HCT116 (cell line): ENCODE measurements at regions not wholly inside any gene's neighbourhood (a gene's known extent, or its start where the extent isn't known, plus 50 kb on each side); places are given as distances from the start of the nearest gene placed in this dataset.

Source experiments
- ATAC-seq: fragments of 200-7000 bp; cut with Tn5 transposase; 2 replicates; pipeline ENCODE4 v1.9.1; 2020; ENCODE audit warnings: mild to moderate bottlenecking, moderate library complexity
- BruUV-seq: library from RNA; stranded (reverse); fragments of 400-500 nt; replicated peaks from 2 replicates; lab custom pipeline; 2021; lab: Mats Ljungman, UMichigan
- CTCF ChIA-PET: fragments of 300-600 bp; sonication (Branson Sonifier 250); formaldehyde crosslinking; loops from one replicate; lab custom pipeline; 2021; ENCODE audit warnings: antibody characterized with exemption; lab: Charles Lee
- POLR2A ChIA-PET: fragments of 300-600, 350-600 bp; sonication (Branson Sonifier 250); formaldehyde crosslinking; loops from one replicate; lab custom pipeline; 2021; ENCODE audit warnings: antibody characterized with exemption; lab: Charles Lee
- RAD21 ChIA-PET, 2 experiments: fragments of 300-600 bp; sonication (Branson Sonifier 250); formaldehyde crosslinking; loops; one replicate each; lab custom pipeline; 2023; ENCODE audit warnings: low total read pairs in 2 of 2; ENCODE audit not compliant: uncharacterized antibody in 2 of 2, unreplicated experiment in 2 of 2, low non-redundant PET in 1 of 2; lab: Charles Lee
- DNase-seq: peaks from one replicate; pipeline ENCODE4 v3.0.0-alpha.2; 2010; ENCODE audit warnings: low read depth, low spot score
- H2AFZ ChIP-seq: fragments of 200-600 bp; shearing (Covaris generic), sonication (generic); 2 replicates; pipeline ENCODE4 v1.6.1; 2017; ENCODE audit warnings: low read depth, mixed run types, mixed read lengths, antibody characterized with exemption, low read length; ENCODE audit not compliant: poor library complexity, severe bottlenecking
- H3K27ac ChIP-seq: 2 replicates; pipeline ENCODE4 v1.5.1; 2012; ENCODE audit warnings: low read depth, low read length
- H3K27me3 ChIP-seq: fragments of 200-600 bp; sonication (generic); 2 replicates; pipeline ENCODE4 v1.6.1; 2016; ENCODE audit warnings: mixed run types, low read length, mixed read lengths; ENCODE audit not compliant: insufficient read depth
- H3K36me3 ChIP-seq, 2 experiments: fragments of 200-500 bp in 1 of 2; fragments of 200-600 bp in 1 of 2; sonication (Bioruptor generic) in 1 of 2; sonication (generic) in 1 of 2; 2 replicates each; pipeline versions ENCODE4 v1.5.1 to v1.6.1; 2014 to 2016; ENCODE audit warnings: low read length in 2 of 2, inconsistent platforms in 1 of 2, mixed read lengths in 1 of 2, mixed run types in 1 of 2; ENCODE audit not compliant: insufficient read depth in 2 of 2, control insufficient read depth in 1 of 2
- H3K4me1 ChIP-seq, 2 experiments: fragments of 200-600 bp in 1 of 2; sonication (generic) in 1 of 2; 2 replicates each; pipeline versions ENCODE4 v1.5.1 to v1.6.1; 2012 to 2017; ENCODE audit warnings: low read length in 2 of 2, inconsistent platforms in 1 of 2, mild to moderate bottlenecking in 1 of 2, mixed read lengths in 1 of 2, mixed run types in 1 of 2, moderate library complexity in 1 of 2; ENCODE audit not compliant: insufficient read depth in 2 of 2, control insufficient read depth in 1 of 2
- H3K4me2 ChIP-seq: fragments of 200-600 bp; sonication (generic); 2 replicates; pipeline ENCODE4 v1.6.1; 2017; ENCODE audit warnings: mixed run types, low read length, mixed read lengths
- H3K4me3 ChIP-seq, 2 experiments: fragments of 200-600 bp in 1 of 2; sonication (generic) in 1 of 2; replicated peaks in 1 of 2; 2 replicates each; pipeline ENCODE4 v1.5.1; 2011 to 2016; ENCODE audit warnings: low read length in 2 of 2, control low read depth in 1 of 2, low read depth in 1 of 2, mild to moderate bottlenecking in 1 of 2, mixed read lengths in 1 of 2, mixed run types in 1 of 2
- H3K79me2 ChIP-seq: fragments of 200-600 bp; sonication (generic); 2 replicates; pipeline ENCODE4 v1.6.1; 2017; ENCODE audit warnings: mild to moderate bottlenecking, mixed run types, low read length, moderate library complexity, mixed read lengths; ENCODE audit not compliant: insufficient read depth
- H3K9ac ChIP-seq: fragments of 200-600 bp; sonication (generic); 2 replicates; pipeline ENCODE4 v1.6.1; 2016; ENCODE audit warnings: low read length, mixed read lengths
- H3K9me2 ChIP-seq: fragments of 200-600 bp; sonication (generic), shearing (Covaris generic); 2 replicates; pipeline ENCODE4 v1.6.1; 2017; ENCODE audit warnings: mixed run types, mild to moderate bottlenecking, moderate library complexity; ENCODE audit not compliant: insufficient read depth
- H3K9me3 ChIP-seq, 2 experiments: fragments of 200-500 bp in 1 of 2; fragments of 200-600 bp in 1 of 2; sonication (Bioruptor generic) in 1 of 2; sonication (generic) in 1 of 2; 2 replicates each; pipeline ENCODE4 v1.6.1; 2014 to 2017; ENCODE audit warnings: low read length in 2 of 2, mixed read lengths in 2 of 2, inconsistent platforms in 1 of 2, low read depth in 1 of 2, mild to moderate bottlenecking in 1 of 2, mixed run types in 1 of 2, moderate library complexity in 1 of 2; ENCODE audit not compliant: control insufficient read depth in 1 of 2, insufficient read depth in 1 of 2
- H4K20me1 ChIP-seq: fragments of 200-600 bp; sonication (generic), shearing (Covaris generic); 2 replicates; pipeline ENCODE4 v1.6.1; 2017; ENCODE audit warnings: mixed run types, mild to moderate bottlenecking, moderate library complexity; ENCODE audit not compliant: insufficient read depth
- CEBPB ChIP-seq: IDR thresholded peaks from 2 replicates; pipeline ENCODE4 v1.6.1; 2012; ENCODE audit warnings: low read depth
- EGR1 ChIP-seq: IDR thresholded peaks from 2 replicates; pipeline ENCODE4 v1.6.1; 2012; ENCODE audit warnings: low read depth
- ELF1 ChIP-seq: IDR thresholded peaks from 2 replicates; pipeline ENCODE4 v1.6.1; 2012; ENCODE audit warnings: low read depth, borderline replicate concordance
- EZH2 ChIP-seq: fragments of 200-600 bp; sonication (generic); IDR thresholded peaks from 2 replicates; pipeline ENCODE4 v1.6.1; 2017; ENCODE audit warnings: antibody characterized with exemption, mixed run types
- POLR2A ChIP-seq: IDR thresholded peaks from 2 replicates; pipeline ENCODE4 v1.7.0; 2011; ENCODE audit warnings: borderline replicate concordance; ENCODE audit not compliant: insufficient read depth, insufficient read length; ENCODE audit errors: extremely low read depth
- SIN3A ChIP-seq: IDR thresholded peaks from 2 replicates; pipeline ENCODE4 v1.6.1; 2012; ENCODE audit warnings: low read depth
- SP1 ChIP-seq: IDR thresholded peaks from 2 replicates; pipeline ENCODE4 v1.6.1; 2012; ENCODE audit warnings: low read depth
- SRF ChIP-seq: IDR thresholded peaks from 2 replicates; pipeline ENCODE4 v1.6.1; 2012; ENCODE audit warnings: low read depth
- ZFX ChIP-seq: fragments of 450-650 bp; IDR thresholded peaks from 2 replicates; pipeline ENCODE4 v1.6.1; 2017
- ZNF274 ChIP-seq: fragments of 200-500 bp; sonication (Bioruptor generic); IDR thresholded peaks from 2 replicates; pipeline ENCODE4 v1.6.1; 2014; ENCODE audit warnings: mild to moderate bottlenecking, low read depth, low read length, inconsistent platforms
- intact Hi-C: fragments of 100-400 bp; cut with micrococcal nuclease; formaldehyde crosslinking; loops from 2 replicates; pipeline ENCODE4 v1.10.0; 2022
- TF ChIP-seq, protein P1 (sequence below): IDR thresholded peaks from 2 replicates; pipeline ENCODE4 v1.6.1; 2012; ENCODE audit warnings: low read depth
- TF ChIP-seq, protein P2 (sequence below): IDR thresholded peaks from 2 replicates; pipeline ENCODE4 v1.6.1; 2011; ENCODE audit warnings: mild to moderate bottlenecking, low read length, moderate library complexity; ENCODE audit not compliant: insufficient replicate concordance; ENCODE audit errors: extremely low read depth
- TF ChIP-seq, protein P3 (sequence below): IDR thresholded peaks from 2 replicates; pipeline ENCODE4 v1.6.1; 2012

GRCh38 chr12:14169281-14169680 is 187.9 kb upstream of the GRIN2B start (continued):
- TF ChIP-seq, protein P1, sequence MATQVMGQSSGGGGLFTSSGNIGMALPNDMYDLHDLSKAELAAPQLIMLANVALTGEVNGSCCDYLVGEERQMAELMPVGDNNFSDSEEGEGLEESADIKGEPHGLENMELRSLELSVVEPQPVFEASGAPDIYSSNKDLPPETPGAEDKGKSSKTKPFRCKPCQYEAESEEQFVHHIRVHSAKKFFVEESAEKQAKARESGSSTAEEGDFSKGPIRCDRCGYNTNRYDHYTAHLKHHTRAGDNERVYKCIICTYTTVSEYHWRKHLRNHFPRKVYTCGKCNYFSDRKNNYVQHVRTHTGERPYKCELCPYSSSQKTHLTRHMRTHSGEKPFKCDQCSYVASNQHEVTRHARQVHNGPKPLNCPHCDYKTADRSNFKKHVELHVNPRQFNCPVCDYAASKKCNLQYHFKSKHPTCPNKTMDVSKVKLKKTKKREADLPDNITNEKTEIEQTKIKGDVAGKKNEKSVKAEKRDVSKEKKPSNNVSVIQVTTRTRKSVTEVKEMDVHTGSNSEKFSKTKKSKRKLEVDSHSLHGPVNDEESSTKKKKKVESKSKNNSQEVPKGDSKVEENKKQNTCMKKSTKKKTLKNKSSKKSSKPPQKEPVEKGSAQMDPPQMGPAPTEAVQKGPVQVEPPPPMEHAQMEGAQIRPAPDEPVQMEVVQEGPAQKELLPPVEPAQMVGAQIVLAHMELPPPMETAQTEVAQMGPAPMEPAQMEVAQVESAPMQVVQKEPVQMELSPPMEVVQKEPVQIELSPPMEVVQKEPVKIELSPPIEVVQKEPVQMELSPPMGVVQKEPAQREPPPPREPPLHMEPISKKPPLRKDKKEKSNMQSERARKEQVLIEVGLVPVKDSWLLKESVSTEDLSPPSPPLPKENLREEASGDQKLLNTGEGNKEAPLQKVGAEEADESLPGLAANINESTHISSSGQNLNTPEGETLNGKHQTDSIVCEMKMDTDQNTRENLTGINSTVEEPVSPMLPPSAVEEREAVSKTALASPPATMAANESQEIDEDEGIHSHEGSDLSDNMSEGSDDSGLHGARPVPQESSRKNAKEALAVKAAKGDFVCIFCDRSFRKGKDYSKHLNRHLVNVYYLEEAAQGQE, result no peak
- TF ChIP-seq EZH2 (no peak), ZNF274 (no peak), ELF1 (no peak), SP1 (no peak), EGR1 (no peak), SIN3A (no peak)
- TF ChIP-seq, protein P2, sequence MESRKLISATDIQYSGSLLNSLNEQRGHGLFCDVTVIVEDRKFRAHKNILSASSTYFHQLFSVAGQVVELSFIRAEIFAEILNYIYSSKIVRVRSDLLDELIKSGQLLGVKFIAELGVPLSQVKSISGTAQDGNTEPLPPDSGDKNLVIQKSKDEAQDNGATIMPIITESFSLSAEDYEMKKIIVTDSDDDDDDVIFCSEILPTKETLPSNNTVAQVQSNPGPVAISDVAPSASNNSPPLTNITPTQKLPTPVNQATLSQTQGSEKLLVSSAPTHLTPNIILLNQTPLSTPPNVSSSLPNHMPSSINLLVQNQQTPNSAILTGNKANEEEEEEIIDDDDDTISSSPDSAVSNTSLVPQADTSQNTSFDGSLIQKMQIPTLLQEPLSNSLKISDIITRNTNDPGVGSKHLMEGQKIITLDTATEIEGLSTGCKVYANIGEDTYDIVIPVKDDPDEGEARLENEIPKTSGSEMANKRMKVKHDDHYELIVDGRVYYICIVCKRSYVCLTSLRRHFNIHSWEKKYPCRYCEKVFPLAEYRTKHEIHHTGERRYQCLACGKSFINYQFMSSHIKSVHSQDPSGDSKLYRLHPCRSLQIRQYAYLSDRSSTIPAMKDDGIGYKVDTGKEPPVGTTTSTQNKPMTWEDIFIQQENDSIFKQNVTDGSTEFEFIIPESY, result no peak

DNA sequence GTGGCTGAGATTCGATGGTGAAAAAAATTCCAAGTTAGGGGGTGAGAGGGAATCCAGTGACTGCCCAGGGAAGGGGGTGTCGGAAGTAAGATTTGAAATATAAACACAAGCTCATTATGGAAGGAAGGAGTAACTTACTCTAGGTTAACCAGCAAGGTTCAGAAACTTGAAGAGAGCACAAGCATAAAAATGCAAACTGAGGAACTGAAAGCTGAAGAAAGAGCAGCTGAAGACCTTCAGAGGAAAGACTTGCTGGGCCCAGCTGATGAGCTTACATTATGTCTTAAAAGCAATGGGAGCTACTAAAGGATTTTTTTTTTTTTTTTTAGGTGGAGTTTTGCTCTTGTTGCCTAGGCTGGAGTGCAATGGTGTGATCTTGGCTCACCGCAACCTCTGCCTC is 189.7 kb upstream of the GRIN2B start:
- no TSS peak for BruUV-seq
- ChIA-PET RAD21 (no interaction called here), POLR2A (no interaction called here), CTCF (interaction anchor here (1.2 kb wide), 1 partner anchor 15 kb away, joined by 4 read pairs; no protein-coding TSS in a partner anchor)
- Histone ChIP-seq H3K27ac (no peak overlapping the region), H3K9ac (no peak overlapping the region), H3K27me3 (no peaks in the 10 kb centered on the region), H3K4me3 (no peak overlapping the region), H2AFZ (no peak overlapping the region), H3K9me2 (no peaks in the 10 kb centered on the region), H3K4me2 (no peak overlapping the region), H3K9me3 (no peaks in the 10 kb centered on the region), H3K36me3 (no peaks in the 10 kb centered on the region), H4K20me1 (no peaks in the 10 kb centered on the region), H3K4me1 (no peaks in the 10 kb centered on the region), H3K79me2 (no peaks in the 10 kb centered on the region)
- no peak for DNase-seq
- TF ChIP-seq ZFX (no peak), SIN3A (no peak), SRF (no peak), POLR2A (no peak), EGR1 (no peak), CEBPB (no peak)
- TF ChIP-seq, protein P2, result no peak
- TF ChIP-seq, protein P3, sequence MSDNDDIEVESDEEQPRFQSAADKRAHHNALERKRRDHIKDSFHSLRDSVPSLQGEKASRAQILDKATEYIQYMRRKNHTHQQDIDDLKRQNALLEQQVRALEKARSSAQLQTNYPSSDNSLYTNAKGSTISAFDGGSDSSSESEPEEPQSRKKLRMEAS, result no peak
- intact Hi-C loops, result no loop called here
- no peak for ATAC-seq
